OCI-LY3 (cell line): ENCODE measurements at regions not wholly inside any gene's neighbourhood (a gene's known extent, or its start where the extent isn't known, plus 50 kb on each side); places are given as distances from the start of the nearest gene placed in this dataset.

Experiments
- EZH2phosphoT487 ChIP-seq: fragments of 200-600 bp; shearing (Covaris generic); IDR thresholded peaks from 2 replicates; pipeline ENCODE4 v1.6.1; 2018; ENCODE audit warnings: antibody characterized with exemption, mixed run types, low read depth
- TF ChIP-seq, protein P1 (sequence below): fragments of 200-600, 300-600 bp; sonication (generic); IDR thresholded peaks from 2 replicates; pipeline ENCODE4 v1.5.1; 2014; ENCODE audit warnings: antibody characterized with exemption, low read length, low read depth

DNA sequence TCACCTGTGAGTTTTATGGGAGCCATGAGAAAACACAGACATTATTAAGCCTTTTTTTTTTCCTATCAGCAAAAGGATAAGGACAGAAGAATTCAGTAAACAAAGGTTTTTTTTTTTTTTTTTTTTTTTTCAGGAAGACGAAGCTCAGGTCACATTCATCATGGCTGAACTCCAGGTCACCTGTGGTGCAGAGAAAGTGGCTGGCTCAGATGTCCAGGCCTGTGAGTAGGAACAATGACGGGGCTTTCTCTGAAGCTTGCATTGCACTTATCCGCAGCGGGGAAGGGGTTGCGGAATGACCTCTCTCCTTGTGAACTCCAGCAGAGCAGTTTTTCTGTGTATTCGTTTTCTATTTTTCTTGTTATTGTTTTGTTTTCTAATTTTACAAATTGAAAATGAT lies 759.6 kb upstream of the TMEM132C start:
- TF ChIP-seq, protein P1, sequence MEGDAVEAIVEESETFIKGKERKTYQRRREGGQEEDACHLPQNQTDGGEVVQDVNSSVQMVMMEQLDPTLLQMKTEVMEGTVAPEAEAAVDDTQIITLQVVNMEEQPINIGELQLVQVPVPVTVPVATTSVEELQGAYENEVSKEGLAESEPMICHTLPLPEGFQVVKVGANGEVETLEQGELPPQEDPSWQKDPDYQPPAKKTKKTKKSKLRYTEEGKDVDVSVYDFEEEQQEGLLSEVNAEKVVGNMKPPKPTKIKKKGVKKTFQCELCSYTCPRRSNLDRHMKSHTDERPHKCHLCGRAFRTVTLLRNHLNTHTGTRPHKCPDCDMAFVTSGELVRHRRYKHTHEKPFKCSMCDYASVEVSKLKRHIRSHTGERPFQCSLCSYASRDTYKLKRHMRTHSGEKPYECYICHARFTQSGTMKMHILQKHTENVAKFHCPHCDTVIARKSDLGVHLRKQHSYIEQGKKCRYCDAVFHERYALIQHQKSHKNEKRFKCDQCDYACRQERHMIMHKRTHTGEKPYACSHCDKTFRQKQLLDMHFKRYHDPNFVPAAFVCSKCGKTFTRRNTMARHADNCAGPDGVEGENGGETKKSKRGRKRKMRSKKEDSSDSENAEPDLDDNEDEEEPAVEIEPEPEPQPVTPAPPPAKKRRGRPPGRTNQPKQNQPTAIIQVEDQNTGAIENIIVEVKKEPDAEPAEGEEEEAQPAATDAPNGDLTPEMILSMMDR: no peak
- no peak for TF ChIP-seq EZH2phosphoT487
